HCEC 1CT (cell line): ENCODE measurements at regions not wholly inside any gene's neighbourhood (a gene's known extent, or its start where the extent isn't known, plus 50 kb on each side); places are given as distances from the start of the nearest gene placed in this dataset.
"Not testable (repeated sequence)": the region's sequence is repeated elsewhere in the genome, so short reads cannot be mapped to it uniquely, and the experiment has no call there.

ENCODE experiments used
- DNase-seq: peaks from one replicate; pipeline ENCODE4 v3.0.0-alpha.2; 2017

DNA sequence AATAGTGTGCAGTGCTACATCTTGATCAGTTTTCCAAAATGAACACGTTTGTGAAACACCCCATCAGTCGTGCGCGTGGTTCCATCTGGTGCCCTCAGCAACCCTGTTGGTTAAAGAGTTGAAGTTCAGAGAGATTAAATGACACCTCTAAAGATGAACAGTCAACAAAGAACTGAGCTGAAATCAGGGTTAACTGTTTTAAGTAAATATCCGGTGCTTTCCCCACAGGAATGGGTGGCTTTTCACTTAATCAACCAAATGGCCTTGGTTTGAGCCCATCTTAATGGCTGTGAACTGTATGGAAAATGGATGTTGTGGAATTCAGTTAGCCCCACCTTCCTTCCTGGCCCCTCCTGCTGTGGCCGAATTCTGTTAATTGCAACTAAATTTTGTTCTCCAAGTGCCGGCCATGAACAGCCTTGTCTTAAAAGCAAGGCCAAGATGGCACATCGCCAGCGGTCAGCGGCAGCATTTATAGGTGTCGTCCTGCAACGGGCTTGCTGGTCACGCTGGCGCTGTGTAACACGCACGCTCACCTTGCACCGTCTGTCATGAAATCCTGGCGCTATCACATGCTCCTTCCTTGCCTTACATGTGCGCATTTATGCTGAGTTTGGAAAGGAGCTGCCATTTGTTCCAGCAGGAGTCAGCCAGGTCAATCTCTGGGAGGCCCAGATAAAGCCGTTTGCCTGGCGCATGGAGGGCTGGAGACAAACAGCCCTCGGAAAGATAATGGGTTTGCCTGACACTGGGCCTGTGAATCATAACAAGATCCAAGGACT, 164.5 kb downstream of the ERMARD start:
- DNase-seq = no peak

DNA sequence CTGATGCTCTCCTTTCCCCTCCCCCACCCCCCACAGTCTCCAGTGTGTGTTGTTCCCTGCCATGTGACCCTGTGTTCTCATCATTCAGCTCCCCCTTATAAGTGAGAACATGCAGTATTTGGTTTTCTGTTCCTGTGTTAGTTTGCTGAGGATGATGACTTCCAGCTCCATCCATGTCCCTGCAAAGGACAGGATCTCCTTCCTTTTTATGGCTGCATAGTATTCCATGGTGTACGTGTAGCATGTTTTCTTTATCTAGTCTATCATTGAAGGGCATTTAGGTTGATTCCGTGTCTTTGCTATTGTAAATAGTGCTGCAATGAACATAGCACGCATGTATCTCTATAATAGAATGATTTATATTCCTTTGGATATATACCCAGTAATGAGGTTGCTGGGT, 162.3 kb downstream of the ERMARD start:
- DNase-seq = not testable (repeated sequence)

DNA sequence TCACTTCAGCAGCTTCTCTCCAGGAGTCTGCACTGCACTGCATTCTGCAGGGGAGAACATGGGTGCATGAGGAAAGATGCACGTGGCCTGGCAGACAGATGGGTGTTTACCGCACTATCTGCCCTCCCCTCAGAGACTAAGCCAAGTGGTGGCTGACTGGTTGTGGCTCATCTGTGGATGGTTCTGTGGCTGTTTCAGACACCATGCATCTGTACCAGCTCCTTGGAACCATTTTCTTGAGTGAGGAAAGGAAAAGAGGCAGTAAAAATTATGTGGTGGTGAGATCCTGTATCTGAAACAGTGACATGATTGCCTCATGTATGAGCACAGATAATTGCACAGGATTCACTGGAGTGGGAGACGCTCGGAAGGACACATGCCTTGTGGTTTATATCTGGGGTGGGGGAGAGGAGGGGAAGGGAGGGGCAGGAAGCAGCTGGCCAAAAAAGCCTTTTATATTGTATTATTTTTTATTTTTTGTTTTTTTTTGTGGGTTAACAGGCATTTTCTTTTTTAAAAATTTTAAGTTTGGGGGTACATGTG, 161.7 kb downstream of the ERMARD start:
- no peak for DNase-seq

DNA sequence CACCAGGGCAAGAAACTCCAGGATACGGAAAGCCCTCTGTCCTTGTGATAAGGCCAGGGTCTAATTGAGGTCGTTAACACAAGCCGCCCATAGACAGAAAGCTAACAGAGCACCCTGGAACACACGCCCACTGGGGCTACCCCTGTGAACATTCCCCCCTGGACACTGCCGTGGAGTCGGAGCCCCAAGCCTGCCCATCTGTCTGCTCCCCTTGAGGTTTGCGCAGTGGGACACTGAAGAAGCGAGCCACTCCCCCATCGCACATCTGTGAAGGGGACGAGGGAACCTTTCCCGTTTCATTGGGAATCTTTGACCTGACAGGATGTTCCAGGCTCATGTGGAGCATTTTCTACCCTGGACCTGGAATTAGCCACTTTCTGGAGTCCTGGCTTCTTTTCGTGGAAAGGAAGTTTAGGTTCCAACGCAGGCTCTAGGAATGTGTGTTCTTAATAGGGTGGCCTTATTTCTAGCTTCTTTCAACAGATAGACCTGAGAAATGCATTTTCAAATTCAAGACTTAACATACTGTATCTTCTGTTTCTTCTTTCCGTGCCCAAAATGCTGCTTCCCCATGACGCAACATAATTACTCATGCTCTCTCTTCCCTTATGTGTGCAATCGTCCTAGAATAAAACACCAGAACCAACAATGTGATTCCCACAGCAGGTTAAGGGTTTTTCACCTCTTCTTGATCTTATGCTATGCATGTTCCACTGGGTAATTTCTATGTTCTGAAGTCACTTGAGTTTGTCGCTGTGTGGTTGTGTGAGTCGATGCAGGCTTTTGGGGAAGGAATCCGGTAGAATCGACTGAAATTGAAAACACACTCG, 161.1 kb downstream of the ERMARD start:
- no peak for DNase-seq

DNA sequence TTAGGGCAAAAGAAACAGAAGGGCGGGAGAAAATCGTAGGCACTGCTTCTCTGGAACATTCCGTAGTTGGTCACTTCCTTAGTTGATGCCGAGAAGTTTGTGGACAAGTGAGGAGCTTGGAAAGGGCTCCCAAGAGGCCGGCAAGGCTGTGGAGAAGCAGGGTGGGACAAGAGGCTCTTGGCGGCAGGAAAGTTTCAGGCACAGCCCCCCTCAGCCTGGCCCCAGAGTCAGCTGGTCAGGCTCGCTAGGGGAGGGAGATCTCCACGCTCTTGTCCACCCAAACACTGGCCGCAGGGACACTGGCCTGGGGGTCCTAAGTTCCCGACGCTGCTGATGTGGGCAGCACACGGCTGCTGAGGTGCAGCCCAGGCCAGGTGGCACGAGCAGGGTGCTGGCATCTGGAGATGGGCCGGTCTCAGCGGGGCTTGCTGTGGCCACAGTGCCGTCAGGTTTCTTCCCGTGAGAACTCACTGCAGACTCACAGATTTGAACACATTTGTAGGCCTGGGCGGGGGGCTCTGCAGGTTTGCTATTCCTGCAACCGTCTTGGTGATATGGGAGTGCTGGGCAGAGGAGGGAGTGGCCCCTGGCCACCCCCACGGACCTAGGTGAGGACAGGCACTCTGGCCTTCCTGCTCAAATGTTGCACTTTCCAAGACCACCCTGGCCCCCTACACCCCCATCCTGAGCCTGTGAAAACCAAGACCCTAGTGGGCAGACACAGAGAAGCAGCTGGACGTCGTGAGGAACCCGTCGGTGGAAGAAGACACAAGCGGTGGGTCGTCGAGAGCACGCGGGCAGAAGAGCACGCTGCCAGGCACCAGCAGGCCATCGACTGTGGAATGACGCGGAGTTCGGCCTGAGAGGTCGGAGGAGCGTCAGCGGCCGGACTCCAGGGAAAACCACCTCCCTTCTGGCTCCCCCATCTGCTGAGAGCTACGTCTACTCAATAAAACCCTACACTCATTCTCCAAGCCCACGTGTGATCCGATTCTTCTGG, 160.1 kb downstream of the ERMARD start:
- DNase-seq = no peak

GRCh38 chr6:169909113-169909512, 157.7 kb downstream of the ERMARD start:
- no peak for DNase-seq

GRCh38 chr6:169908403-169908933, 157.0 kb downstream of the ERMARD start:
- no peak for DNase-seq

DNA sequence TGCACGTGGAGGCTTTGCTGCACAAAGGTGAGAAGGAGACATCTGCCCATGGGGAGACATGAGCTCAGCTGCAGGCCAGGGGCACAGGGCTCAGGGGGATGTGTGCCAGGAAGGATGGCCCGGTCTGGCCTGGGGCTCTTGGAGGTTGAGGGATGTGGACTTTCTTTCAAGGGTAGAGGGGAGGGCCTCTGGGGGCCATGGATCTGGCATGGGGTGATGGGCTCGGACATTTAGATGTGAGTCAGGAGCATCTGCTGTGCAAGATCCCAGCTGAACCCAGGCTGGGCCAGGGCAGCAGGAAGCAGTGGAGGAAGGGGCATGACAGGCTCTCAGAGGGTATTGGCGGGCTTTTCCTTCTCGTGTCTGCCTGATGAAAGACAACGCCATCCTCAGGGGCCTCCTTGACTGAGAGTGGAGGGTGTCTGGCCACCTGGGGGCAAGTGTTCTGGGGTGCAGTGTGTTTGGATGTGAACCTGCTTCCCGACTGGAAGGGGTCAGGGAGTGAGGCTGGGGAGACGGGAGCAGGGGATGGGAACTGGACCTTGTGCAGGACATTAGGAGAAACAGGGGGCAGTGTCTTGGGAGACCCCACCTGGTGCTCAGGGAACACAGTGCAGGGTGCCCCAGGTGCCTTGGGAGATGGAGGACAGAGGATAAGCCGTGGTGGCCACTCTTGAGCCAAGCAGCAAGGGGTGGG, 156.1 kb downstream of the ERMARD start:
- no peak for DNase-seq

- no peak for DNase-seq
Observed at GRCh38 chr6:169906688-169907418, 155.4 kb downstream of the ERMARD start.

- DNase-seq = no peak
Observed at GRCh38 chr6:169906004-169906687, 154.7 kb downstream of the ERMARD start.

GRCh38 chr6:169905041-169905807, 153.8 kb downstream of the ERMARD start:
- no peak for DNase-seq

DNA sequence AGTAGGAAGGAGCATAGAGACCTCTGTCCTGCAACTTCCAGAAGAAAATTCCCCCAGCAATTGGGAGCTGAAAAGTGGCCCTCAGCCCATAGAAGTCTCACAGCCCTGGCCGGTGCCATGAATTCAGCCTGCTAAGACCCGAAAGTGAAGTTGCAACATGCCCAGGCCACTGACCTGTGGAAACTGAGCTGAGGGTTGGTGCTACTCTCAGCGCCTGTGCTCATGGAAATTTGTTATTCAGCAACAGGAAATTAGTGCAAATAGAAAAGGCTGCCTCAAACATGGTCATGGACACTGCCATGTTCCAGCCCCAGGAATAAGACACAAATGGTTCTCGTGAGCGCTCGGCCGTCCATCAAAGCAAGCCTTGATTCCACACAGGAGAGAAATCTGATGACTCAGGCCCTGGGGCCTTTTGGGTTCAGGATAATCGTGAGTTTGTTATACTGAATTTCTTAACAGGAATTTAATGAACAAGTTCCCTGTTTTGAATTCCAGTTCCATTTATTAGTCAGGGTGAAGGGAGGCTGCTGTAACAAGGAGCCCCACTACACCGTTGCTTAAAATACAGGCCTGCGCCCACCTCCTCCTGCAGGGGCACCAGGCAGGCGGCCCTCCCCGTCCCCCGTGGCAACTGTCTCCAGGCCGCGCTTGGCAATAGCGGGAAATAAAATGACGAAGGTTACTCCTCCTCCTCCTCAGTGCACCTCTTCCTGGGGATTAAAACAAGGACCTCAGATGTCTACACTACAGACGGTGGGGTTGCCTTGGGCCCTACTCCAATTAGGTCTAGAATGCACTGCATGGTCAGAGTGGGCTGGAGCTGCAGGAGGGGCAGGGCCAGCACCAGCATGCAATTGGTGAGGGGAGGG, 152.9 kb downstream of the ERMARD start:
- no peak for DNase-seq

- DNase-seq = no peak
Observed at GRCh38 chr6:169903122-169903521, 151.7 kb downstream of the ERMARD start.

DNA sequence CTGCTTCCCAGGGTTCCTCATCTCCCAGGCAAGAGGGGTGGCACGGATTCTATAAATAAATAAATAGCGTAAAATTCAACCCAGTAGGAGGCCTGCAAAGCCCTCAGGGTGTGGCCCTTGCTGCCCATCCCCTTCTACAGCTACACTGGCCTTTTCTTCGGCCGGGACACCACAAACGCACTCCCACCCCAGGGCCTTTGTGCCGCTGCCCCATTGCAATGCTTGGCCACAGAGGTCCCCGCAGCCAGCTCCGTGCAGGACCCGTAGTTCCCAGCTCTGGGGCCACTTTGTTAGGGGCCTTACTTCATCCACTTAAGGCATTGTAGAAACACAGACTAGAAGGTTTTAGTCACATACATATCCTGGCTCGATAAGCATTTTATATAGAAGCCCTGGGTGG, 151.2 kb downstream of the ERMARD start:
- DNase-seq = no peak

GRCh38 chr6:169902070-169902469, 150.6 kb downstream of the ERMARD start:
- no peak for DNase-seq

- no peak for DNase-seq
Observed at GRCh38 chr6:169899481-169900145, 148.2 kb downstream of the ERMARD start.

- DNase-seq = no peak
Observed at GRCh38 chr6:169898788-169899480, 147.5 kb downstream of the ERMARD start.
